ENCODE measurements at regions not wholly inside any gene's neighbourhood (a gene's known extent, or its start where the extent isn't known, plus 50 kb on each side); places are given as distances from the start of the nearest gene placed in this dataset.

DNA sequence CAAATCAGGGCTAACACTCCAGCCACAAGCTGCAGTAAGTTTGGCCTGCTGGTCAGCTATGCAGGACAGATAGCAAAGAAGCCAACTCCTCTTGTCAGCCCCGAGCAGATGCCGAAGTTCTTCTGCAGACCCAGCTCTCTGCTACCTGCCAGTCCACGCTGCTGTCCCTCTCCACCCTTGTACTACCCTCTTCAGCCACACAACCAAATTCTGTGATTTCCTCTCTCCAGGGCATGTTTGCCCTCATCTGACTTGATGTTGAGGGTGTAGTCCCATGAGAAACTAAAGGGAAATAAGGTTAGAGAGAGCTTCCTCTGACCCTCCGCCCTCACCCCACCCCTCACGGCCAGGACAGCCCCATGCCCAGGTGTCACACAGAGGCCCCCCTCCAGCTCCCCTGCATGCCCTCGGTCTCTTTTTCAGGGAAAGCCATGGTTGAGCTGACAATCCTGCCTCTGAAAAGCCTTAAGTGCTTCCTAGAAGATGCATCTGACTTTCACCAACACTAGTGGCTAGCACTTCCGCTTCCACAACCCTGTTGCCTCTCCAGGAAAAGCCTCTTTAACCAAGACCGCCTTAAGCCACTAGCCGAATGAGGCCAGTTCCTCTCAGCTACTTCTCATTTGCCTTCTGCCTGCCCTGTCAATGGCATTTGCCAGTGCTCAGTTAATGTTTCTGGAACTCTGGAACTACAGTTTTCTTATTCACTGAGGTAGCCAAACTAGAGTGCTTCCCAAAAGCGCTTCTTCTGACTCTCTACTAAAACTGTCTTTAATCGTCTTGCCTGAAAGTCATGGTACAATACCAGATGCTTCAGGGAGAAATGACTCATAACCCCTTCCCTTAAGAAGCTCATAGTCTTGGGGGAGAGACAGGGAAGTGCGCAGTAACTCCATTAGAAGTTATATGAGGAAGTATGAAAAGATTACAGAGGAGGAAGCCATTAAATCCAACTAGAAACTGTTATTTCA, 300.4 kb upstream of the STT3B start:
- DNase-seq = no peak

DNA sequence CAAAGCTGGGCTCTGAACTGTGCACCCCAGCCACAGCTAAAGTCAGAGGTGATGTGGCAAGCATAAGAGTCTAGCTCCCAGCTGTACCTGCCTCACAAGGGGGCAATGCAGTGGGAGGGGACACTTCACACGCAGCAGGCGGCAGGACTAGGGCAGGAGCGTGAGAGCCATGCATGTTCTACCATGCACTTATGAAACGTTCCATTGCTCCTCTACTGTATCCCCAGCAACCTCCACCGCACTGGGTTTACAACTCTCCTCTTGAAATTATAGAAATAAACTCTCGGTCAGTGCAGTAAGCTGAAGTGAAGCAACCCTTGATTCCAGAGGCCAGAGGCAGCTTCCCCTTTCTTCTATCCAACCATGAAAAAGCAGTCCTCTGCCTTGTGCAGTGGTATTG, 298.6 kb upstream of the STT3B start:
- no peak for DNase-seq

DNA sequence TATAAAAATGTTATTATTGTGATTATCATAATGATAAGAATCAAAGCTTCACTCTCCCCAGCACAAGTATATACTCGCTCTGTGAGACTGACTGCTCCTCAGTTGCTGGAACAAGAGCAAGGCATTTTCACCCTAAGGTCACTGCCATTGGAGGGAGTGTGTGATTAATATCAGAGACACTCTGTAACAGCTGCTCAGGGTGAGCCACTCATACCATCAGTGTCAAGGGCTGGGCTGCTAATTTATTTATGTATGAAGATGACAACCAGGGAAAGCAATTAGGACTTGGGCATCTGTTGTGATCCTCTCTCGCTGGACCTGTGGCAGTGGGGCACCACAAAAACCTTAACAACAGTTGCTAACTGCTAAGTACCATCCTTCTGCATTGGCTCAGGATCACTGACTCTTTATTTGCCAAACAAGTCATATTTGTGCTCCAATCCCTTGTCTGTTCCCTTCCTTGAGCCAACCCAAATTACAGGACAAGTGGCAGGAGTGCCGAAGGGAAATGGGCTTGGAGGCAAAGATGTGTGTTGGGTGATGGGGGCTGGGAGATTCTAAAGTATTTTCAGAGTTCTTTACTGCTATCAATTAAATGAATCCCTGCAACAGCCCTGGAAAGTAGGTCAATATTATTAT, 297.5 kb upstream of the STT3B start:
- DNase-seq = no peak

- DNase-seq = no peak
Observed at GRCh38 chr3:31237887-31238286, 294.8 kb upstream of the STT3B start.

DNA sequence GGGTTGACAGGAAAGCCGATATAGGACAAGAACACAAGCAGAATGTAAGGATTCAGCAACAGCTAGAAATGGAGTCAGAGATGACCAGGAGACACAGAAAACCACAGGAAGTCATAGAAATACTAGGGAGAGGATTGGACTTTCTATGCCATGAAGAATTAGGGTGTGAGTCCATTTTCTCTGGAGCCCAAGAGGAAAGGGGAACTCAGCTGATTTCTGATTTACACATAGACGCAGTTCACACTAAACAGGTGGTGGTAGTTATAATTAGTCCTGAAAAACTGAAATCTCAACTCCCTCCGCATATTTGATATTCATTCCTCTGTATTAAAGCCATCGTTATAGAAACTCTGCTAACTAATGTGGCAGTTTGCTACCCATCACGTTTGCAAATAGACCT, 292.7 kb upstream of the STT3B start:
- no peak for DNase-seq

- no peak for DNase-seq
Observed at GRCh38 chr3:31240466-31240865, 292.3 kb upstream of the STT3B start.

DNA sequence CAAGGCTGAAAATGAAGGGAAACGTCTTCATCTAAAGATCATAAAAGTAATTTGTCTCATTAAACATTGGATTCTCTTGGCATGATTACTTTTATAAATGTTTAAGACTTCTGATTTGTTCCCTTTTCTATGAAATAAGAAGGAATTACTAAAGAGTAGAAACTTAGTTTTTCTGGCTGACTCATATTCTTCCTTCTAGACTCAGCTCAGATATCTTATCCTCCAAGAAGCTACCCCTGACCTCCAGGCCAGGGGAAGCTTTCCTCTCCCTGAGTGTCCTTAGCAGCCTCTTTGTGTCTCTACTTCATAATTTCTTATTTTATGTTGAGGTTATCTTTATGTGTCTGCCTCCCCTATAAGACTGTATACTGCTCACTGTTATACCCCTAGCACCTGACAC, 291.9 kb upstream of the STT3B start:
- DNase-seq = peak; percentile 24

DNA sequence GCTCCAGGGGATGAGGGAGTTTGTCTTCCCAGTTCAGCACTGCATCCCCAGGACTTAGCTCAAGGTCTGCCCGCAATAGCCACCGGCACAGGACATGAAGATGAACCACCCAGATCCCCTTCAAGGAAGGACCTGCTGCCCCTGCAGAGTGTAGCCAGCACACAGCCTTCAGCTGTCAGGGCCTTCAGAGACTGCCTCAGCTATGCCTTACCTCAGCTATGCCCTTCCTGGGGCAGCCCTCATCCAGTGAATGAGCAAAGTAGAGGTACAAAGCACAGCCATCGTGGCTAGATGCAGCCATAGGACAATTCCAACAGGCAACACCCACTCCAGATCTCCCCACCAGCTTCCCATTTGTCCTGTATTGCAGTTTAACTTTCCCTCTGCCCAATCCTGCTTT, 291.2 kb upstream of the STT3B start:
- no peak for DNase-seq

DNA sequence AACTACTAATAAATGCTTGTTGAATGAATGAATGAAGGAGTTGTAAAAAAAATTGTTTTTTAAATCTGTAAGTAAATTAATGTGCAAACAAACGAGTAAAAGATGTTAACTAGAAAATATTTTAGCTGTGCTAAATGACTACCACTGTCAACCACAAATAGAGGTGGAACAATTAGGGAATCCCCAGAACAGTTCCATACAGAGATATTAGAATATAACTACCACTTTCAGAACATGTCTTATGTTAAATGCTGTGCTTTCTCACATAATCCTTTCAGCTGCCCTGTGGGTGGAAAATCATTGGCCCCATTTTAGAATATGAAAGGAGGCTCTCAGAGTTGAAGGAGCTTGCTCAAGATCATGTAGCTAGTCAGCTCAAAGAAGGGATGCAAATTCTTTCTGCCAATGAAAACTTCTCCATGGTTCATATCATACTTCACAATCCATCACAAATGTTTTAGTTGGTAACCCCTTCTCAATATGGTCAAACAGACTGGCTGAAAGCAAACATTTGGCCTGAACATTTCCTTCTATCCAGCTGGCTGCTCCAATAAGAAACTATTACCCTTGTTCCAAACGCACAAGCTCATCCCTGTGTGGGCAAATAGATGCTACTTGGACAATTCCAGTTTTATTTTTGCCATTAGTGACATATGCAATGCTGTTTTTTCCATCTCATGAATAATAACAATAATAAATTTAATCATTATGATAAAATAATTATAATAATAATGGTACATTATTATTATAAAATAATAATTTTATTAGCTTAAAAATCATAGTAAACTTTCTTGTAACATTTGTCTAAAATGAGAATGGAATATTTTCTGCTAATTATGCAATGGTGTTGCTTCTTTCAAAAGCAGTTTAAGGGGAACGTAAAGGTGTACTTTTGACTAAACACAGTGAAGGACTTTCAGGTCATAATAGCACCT, 290.4 kb upstream of the STT3B start:
- DNase-seq = no peak

DNA sequence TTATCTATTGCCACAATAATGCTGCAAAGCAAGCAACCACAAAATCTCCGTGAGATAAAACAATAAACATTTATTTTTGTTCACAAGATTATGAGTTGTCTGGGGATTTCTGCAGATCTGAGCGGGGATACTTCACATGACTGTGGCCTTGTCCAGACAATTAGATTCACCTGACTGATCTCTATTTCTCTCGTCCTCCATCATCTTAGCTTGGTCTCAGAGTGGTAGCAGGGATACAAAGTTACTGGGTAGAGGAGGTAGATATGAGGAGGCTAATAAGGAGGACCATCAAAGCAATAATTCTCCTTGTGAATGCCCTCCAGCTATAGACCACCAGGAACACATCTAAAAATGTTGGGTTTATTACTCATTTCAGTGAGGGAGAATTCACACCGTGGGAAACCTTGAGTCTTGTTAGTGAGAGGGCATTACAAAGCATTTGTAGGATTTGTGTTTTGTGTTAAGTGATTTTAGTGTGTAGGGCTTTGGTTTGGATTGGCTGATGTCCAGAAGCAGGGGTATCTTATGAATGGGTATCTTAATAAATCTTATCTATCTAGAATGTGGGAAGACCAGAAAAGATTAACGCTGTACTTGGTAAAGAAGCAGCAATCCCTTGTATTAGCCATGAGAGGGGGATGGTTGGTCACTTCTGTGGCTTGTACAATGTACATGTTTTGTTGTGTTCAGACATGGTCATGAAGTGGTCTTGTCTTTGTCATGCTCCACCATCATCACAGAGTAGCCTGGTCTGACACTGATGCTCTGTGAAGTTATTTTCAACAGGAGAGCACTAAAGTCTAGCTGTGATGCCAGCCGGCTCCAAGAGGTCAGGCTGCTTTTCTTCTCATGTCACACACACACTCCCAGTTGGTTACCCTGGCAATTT, 287.6 kb upstream of the STT3B start:
- DNase-seq = no peak

- no peak for DNase-seq
Observed at GRCh38 chr3:31246293-31247062, 286.2 kb upstream of the STT3B start.

- DNase-seq = no peak
Observed at GRCh38 chr3:31247063-31247447, 285.7 kb upstream of the STT3B start.

GRCh38 chr3:31247850-31248562, 284.7 kb upstream of the STT3B start:
- no peak for DNase-seq

DNA sequence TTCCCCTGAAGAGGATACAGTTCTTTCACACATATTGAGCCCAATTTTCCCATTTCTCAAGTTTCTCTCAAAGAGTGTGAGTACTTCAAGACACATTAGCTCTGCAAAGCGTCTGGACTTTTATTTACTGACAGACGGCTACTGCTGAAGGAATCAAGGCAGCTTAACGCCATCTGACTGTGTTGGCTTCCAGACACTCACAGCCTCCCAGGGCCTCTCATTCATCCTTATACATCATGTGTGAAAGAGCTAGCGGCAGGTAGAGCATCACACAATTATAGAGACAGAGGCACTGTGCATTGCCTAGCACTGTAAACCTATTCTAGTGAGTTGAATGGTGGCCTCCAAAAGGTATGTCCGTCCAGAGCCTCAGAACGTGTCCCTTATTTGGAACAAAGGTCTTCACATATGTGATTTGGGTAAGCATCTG, 284.1 kb upstream of the STT3B start:
- no peak for DNase-seq

GRCh38 chr3:31249545-31249944, 283.2 kb upstream of the STT3B start:
- DNase-seq = no peak

DNA sequence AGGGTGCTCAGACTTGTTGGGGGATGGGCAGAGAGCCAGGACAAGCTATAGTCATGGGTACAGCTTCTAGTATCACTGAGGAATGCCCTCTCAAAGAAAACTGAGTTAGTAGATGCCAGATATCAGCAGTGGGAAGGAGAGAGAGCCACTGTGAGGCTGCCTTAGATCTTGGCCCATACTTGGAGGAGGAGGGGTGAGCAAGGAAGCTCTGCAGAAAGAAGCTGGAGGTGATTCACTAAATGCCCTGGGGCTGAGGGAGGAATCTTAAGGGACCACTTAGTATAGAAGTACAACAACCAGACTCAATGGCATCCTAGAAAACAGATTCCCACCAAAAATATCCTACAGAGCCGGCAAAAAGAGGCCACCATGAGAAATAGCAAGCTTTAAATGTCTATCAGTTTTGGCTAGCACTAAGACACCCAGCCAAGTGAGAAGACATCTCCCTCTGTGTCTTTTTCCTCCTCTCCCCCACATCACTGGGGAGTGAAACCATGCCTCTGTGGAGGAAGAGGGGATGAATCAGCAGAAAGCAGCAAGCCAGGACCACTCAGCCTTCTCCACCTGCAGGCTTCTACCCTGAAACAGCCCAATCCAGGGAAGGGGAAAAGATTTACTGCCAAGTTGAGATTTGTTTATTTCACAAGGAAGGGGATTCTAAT, 282.5 kb upstream of the STT3B start:
- peak; percentile 52 for DNase-seq

GRCh38 chr3:31251083-31251482, 281.6 kb upstream of the STT3B start:
- DNase-seq = no peak

GRCh38 chr3:31252216-31253185, 280.2 kb upstream of the STT3B start:
- no peak for DNase-seq

- no peak for DNase-seq
Observed at GRCh38 chr3:31253782-31254181, 278.9 kb upstream of the STT3B start.
